BLaER1 treated with 17β-estradiol and CSF1 and Interleukin-3, amounts not matched to agents 10 nM and 100 nM (cell line): ENCODE measurements at regions not wholly inside any gene's neighbourhood (a gene's known extent, or its start where the extent isn't known, plus 50 kb on each side); places are given as distances from the start of the nearest gene placed in this dataset.
"Not testable (repeated sequence)": the region's sequence is repeated elsewhere in the genome, so short reads cannot be mapped to it uniquely, and the experiment has no call there.

Experiments used
- H3K27ac ChIP-seq, 11 experiments: shearing (Covaris generic); formaldehyde crosslinking; 2 replicates each; pipeline ENCODE4 v1.8.1; 2022
- H3K27me3 ChIP-seq, 11 experiments: shearing (Covaris generic); formaldehyde crosslinking; 2 replicates each; pipeline ENCODE4 v1.8.1; 2022
- H3K36me3 ChIP-seq, 11 experiments: shearing (Covaris generic); formaldehyde crosslinking; 2 replicates each; pipeline ENCODE4 v1.8.1; 2022
- H3K4me1 ChIP-seq, 10 experiments: shearing (Covaris generic); formaldehyde crosslinking; 2 replicates each; pipeline ENCODE4 v1.8.1; 2022
- H3K4me2 ChIP-seq, 11 experiments: shearing (Covaris generic); formaldehyde crosslinking; 2 replicates each; pipeline ENCODE4 v1.8.1; 2022
- H3K4me3 ChIP-seq, 10 experiments: shearing (Covaris generic); formaldehyde crosslinking; 2 replicates each; pipeline ENCODE4 v1.8.1; 2022
- H3K9ac ChIP-seq, 11 experiments: shearing (Covaris generic); formaldehyde crosslinking; 2 replicates each; pipeline ENCODE4 v1.8.1; 2022
- H3K9me3 ChIP-seq, 11 experiments: shearing (Covaris generic); formaldehyde crosslinking; replicated peaks in 1 of 11; 2 replicates each; pipeline ENCODE4 v1.8.1; 2022
- H4K20me1 ChIP-seq, 11 experiments: shearing (Covaris generic); formaldehyde crosslinking; 2 replicates each; pipeline ENCODE4 v1.8.1; 2022
- Cebpa-rat ChIP-seq, 11 experiments: shearing (Covaris generic); IDR thresholded peaks; 2 replicates each; pipeline ENCODE4 v1.8.1; 2022

DNA sequence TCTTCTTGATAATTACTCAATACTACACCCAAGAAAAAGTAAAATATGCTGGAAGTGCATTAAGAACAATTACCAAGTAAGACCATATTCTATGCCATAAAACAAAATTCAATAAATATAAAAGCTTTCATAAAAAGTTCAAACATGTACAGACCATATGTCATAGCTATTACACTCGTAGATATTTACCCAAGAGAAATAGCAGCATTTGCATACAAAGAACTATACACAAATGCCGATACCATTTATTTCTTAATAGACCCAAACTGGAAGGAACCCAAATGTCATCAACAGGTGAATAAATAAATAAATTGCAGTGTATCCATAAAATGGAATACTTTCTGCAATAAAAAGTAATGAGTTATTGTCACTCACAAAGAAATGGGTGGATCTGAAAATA is 78.3 kb upstream of the SLC16A7 start:
- Histone ChIP-seq H3K4me2 (no peak overlapping the region), H3K4me3 (no peak overlapping the region), H3K27me3 (no peaks in the 10 kb centered on the region), H3K27ac (no peak overlapping the region), H3K9ac (no peak overlapping the region), H3K36me3 (no peaks in the 10 kb centered on the region), H4K20me1 (no peaks in the 10 kb centered on the region), H3K4me1 (no peaks in the 10 kb centered on the region), H3K9me3 (no peaks in the 10 kb centered on the region)
- no peak for TF ChIP-seq Cebpa-rat (IDR thresholded peaks at IDR 0.05)

DNA sequence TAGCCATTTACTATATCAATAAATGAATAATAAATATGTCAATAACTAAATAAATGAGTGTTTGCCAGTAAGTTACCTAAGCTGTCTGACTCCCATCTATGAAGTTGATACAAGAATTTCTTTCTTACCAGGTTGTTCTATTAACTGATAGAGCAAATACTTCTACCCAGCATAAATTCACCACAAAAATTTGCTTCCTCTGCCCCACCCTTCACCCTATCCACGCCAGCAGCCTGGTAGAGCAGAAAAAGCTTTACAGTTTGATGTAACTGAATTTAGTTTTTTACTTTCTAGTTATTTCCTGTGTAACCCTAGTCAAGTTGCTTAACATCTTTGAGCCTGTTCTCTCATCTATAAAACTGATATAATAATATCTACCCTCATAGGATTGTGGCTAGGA is 94.9 kb upstream of the SLC16A7 start:
- H3K9ac ChIP-seq = no peak overlapping the region
- H3K27ac ChIP-seq = no peak overlapping the region
- peaks cover 0 to 24% (median 18%) of the 10 kb centered on the region in 10 experiments; a peak in 12 of 20 replicates for H3K4me1 ChIP-seq
- H3K9me3 ChIP-seq = no peaks in the 10 kb centered on the region; a peak in 1 of 22 replicates
- H3K36me3 ChIP-seq = no peaks in the 10 kb centered on the region
- no peak for TF ChIP-seq Cebpa-rat (IDR thresholded peaks at IDR 0.05)
- no peaks in the 10 kb centered on the region for H4K20me1 ChIP-seq
- no peaks in the 10 kb centered on the region for H3K27me3 ChIP-seq
- H3K4me2 ChIP-seq = peak overlapping the region in 9 of 11 experiments; percentile 2 to 55 (median 33); a peak in 12 of 22 replicates
- no peak overlapping the region for H3K4me3 ChIP-seq

DNA sequence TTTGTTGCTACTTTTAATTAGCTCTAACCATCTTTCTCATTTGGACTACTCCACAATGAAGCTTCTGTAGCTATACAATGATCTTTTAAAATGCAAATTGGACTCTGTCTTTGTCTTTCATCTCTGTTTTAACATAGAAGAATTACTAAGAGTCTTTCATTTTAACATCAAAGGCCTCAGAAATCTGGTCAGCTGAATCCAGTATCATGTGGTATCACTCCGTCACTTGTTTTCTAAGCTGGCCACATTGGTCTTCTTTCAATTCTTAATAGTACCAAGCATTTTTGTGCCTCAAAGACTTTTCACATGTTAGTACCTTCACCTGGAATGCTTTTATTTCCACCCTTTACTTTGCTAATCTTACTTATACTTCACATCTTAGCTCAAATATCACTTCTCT is 95.5 kb upstream of the SLC16A7 start:
- H3K4me2 ChIP-seq = peak overlapping the region in 8 of 11 experiments; percentile 6 to 55 (median 34); a peak in 13 of 22 replicates
- no peak overlapping the region for H3K27ac ChIP-seq
- no peaks in the 10 kb centered on the region; a peak in 1 of 22 replicates for H3K9me3 ChIP-seq

DNA sequence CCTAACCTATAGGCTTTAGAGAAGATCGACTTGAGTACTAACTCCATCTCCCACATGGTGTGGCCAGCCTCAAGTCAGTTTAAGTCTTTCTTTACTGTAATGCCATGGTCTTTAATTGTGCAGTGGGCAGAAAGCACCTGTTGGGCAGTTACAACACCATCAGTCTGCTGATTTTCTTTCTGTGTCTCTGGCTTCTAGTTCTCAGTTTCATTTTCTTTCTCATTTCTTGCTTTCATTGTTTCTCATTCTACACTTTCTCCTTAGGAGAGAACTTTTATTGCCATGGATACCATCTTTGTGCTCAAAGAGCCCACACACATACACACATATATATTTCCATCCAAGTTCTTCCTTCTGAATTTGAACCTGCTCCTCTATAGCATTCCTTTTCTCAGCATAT is 96.1 kb upstream of the SLC16A7 start:
- no peak overlapping the region for H3K4me3 ChIP-seq
- H3K27me3 ChIP-seq = no peaks in the 10 kb centered on the region
- no peak for TF ChIP-seq Cebpa-rat (IDR thresholded peaks at IDR 0.05)
- H3K27ac ChIP-seq = no peak overlapping the region
- peak overlapping the region in 5 of 11 experiments; percentile 26 to 55 (median 35); a peak in 5 of 22 replicates for H3K4me2 ChIP-seq
- H4K20me1 ChIP-seq = no peaks in the 10 kb centered on the region
- H3K4me1 ChIP-seq = peaks cover 0 to 24% (median 18%) of the 10 kb centered on the region in 10 experiments; a peak in 12 of 20 replicates
- no peaks in the 10 kb centered on the region; a peak in 1 of 22 replicates for H3K9me3 ChIP-seq
- no peak overlapping the region for H3K9ac ChIP-seq
- no peaks in the 10 kb centered on the region for H3K36me3 ChIP-seq

More for the DNA sequence above, 95.5 kb upstream of the SLC16A7 start:
- no peaks in the 10 kb centered on the region for H4K20me1 ChIP-seq
- peaks cover 0 to 24% (median 18%) of the 10 kb centered on the region in 10 experiments; a peak in 12 of 20 replicates for H3K4me1 ChIP-seq
- no peak overlapping the region for H3K9ac ChIP-seq
- H3K27me3 ChIP-seq = no peaks in the 10 kb centered on the region
- TF ChIP-seq Cebpa-rat (IDR thresholded peaks at IDR 0.05) = no peak
- H3K4me3 ChIP-seq = no peak overlapping the region
- no peaks in the 10 kb centered on the region for H3K36me3 ChIP-seq

DNA sequence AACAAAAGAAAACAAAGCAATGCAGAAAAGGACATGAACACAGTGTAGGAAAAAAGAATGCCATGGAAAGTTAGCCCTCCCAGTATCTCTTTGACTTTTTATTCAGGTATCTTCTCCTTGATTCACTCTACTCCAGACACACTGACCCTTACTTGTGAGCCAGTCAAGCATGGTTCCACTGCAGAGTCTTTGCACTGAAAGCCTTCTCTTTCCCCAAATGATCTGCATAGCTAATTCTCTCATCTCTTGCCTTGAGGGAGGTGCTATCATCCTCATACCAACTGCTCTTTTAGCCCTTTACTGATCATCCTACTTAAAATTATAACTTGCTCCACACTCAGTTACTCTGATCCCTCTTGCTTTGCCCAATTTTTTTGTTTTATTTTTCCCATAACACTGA is 101.2 kb upstream of the SLC16A7 start:
- Histone ChIP-seq H4K20me1 (no peaks in the 10 kb centered on the region), H3K4me1 (peaks cover 0 to 10% (median 2%) of the 10 kb centered on the region in 10 experiments; a peak in 10 of 20 replicates), H3K27me3 (no peaks in the 10 kb centered on the region), H3K4me3 (no peak overlapping the region), H3K27ac (no peak overlapping the region), H3K9ac (no peak overlapping the region), H3K9me3 (peaks cover 0 to 22% (median 7%) of the 10 kb centered on the region in 11 experiments; a peak in 8 of 22 replicates), H3K36me3 (no peaks in the 10 kb centered on the region), H3K4me2 (no peak overlapping the region)
- TF ChIP-seq Cebpa-rat (IDR thresholded peaks at IDR 0.05) = no peak

DNA sequence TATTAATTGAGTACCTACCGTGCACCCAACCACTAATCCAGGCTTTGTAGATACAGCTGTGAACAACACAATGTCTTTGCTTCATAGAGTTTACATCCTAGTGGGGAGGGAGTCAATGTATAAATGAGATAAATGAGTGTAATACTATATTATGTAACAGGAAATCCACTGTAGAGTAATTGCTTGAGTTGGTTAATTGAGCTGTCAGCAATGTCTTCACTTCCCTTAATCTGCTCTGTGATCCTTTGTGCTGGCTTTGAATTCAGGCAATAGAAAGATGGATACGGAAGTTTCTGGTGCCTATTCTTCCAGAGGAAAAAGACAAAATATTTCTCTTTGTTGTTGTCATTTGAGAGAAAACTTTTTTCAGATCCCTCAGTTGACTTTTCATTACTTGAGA is 104.0 kb upstream of the SLC16A7 start:
- Histone ChIP-seq H3K4me1 (peaks cover 0 to 9% (median 0%) of the 10 kb centered on the region in 10 experiments; a peak in 5 of 20 replicates), H3K4me2 (peak overlapping the region in 5 of 11 experiments; percentile 12 to 43 (median 13); a peak in 7 of 22 replicates), H4K20me1 (no peaks in the 10 kb centered on the region), H3K4me3 (no peak overlapping the region), H3K27ac (no peak overlapping the region), H3K9me3 (peaks cover under 1 to 26% (median 9%) of the 10 kb centered on the region in 11 experiments; a peak in 15 of 22 replicates), H3K27me3 (no peaks in the 10 kb centered on the region), H3K9ac (no peak overlapping the region), H3K36me3 (no peaks in the 10 kb centered on the region)
- TF ChIP-seq Cebpa-rat (IDR thresholded peaks at IDR 0.05) = no peak

DNA sequence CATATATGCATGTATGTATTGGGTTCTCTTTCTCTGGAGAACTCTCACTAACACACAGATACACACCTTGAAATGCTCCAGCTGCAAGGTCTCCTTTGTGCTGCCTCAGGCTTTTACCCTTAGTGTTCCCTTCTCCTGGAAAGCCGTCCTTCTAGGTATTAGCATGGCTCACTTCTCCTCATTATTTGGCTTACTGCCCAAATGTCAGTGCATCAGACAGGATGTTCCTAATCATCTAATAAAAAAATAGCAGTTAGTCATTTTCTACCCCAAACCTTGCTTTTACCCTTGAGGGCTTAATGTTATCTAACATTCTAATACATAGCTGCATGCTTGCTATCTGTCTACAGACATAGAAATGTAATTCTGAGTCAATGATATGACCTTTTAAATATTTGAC is 109.0 kb upstream of the SLC16A7 start:
- Histone ChIP-seq H3K36me3 (no peaks in the 10 kb centered on the region), H3K4me1 (peaks cover 7 to 26% (median 19%) of the 10 kb centered on the region in 10 experiments; a peak in 18 of 20 replicates), H3K27ac (no peak overlapping the region), H3K9ac (no peak overlapping the region), H3K4me3 (no peak overlapping the region), H3K27me3 (no peaks in the 10 kb centered on the region), H3K4me2 (no peak overlapping the region), H4K20me1 (no peaks in the 10 kb centered on the region), H3K9me3 (peaks cover 9 to 35% (median 16%) of the 10 kb centered on the region in 11 experiments; a peak in 18 of 22 replicates)
- no peak for TF ChIP-seq Cebpa-rat (IDR thresholded peaks at IDR 0.05)

DNA sequence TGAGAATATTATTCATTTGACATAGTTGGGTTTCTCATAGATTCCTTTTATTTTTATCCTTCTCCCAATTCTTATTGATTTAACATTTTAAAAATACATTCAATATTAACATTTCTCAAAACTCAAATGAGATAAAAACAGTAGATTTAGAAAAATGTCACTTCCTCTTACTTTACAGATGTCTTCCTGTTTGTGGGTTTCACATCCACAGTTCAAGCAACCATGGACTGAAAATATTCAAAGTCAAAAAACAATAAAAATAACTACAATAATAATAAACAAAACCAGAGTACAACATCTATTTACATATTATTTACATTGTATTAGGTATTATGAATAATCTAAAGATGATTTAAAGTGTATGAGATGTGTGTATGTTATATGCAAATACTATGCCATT is 111.3 kb upstream of the SLC16A7 start:
- Histone ChIP-seq H3K4me2 (peak overlapping the region in 9 of 11 experiments; percentile 22 to 63 (median 40); a peak in 13 of 22 replicates), H3K4me3 (no peak overlapping the region), H3K27me3 (no peaks in the 10 kb centered on the region), H3K9ac (no peak overlapping the region), H3K27ac (peak overlapping the region in 3 of 11 experiments; percentile 32 to 38 (median 36); a peak in 5 of 22 replicates), H3K4me1 (peaks cover 7 to 23% (median 14%) of the 10 kb centered on the region in 10 experiments; a peak in 18 of 20 replicates), H4K20me1 (no peaks in the 10 kb centered on the region), H3K36me3 (no peaks in the 10 kb centered on the region), H3K9me3 (peaks cover 9 to 20% (median 13%) of the 10 kb centered on the region in 11 experiments; a peak in 18 of 22 replicates)
- no peak for TF ChIP-seq Cebpa-rat (IDR thresholded peaks at IDR 0.05)

DNA sequence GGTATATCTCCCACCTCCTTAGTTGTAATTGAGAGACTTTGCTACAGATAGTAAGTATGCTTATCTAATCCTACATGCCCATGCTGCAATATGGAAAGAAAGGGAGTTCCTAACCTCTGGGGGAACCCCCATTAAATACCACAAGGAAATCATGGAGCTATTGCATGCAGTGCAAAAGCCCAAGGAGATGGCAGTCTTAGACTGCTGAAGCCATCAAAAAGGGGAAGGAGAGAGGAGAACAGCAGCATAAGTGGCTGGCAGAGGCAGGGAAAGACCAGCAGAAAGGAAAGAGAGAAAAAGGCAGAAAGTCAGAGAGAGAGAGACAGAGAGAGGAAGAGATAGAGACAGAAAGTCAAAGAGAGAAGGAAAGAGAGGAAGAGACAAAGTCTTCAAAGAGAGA is 121.6 kb upstream of the SLC16A7 start:
- Histone ChIP-seq H3K4me1 (peaks cover 0 to 38% (median 12%) of the 10 kb centered on the region in 10 experiments; a peak in 11 of 20 replicates), H3K4me2 (peak overlapping the region in 3 of 11 experiments; percentile 26 to 86 (median 85); a peak in 5 of 22 replicates), H3K9me3 (peaks cover 18 to 34% (median 28%) of the 10 kb centered on the region in 11 experiments; a peak in 21 of 22 replicates), H3K27ac (peak overlapping the region in 2 of 11 experiments; percentile 5 to 50; a peak in 3 of 22 replicates)
- H3K9ac ChIP-seq, H3K36me3 ChIP-seq, H3K27me3 ChIP-seq, H4K20me1 ChIP-seq, H3K4me3 ChIP-seq: not testable (repeated sequence)
